Stomach (tissue), 4 donors: ENCODE measurements at regions not wholly inside any gene's neighbourhood (a gene's known extent, or its start where the extent isn't known, plus 50 kb on each side); places are given as distances from the start of the nearest gene placed in this dataset.

ENCODE experiments used
- CTCF ChIP-seq, 7 experiments: fragments of 450-650 bp in 4 of 7; fragments of 200-600 bp in 3 of 7; sonication (generic) in 3 of 7; IDR thresholded peaks; one replicate each; pipeline ENCODE4 v1.5.1; 2016 to 2019; ENCODE audit warnings: antibody characterized with exemption in 7 of 7, control low read depth in 2 of 7, mild to moderate bottlenecking in 1 of 7
- EP300 ChIP-seq: sonication (generic); formaldehyde crosslinking; IDR thresholded peaks from one replicate; pipeline ENCODE4 v1.6.1; 2017; ENCODE audit warnings: antibody characterized with exemption
- POLR2A ChIP-seq, 4 donors: fragments of 450-650 bp; IDR thresholded peaks; one replicate each; pipeline ENCODE4 v1.6.1; 2016; ENCODE audit warnings: antibody characterized with exemption in 4 of 4, control low read depth in 2 of 4, mild to moderate bottlenecking in 1 of 4, moderate library complexity in 1 of 4
- POLR2AphosphoS5 ChIP-seq, 3 donors: sonication (generic); formaldehyde crosslinking; IDR thresholded peaks; one replicate each; pipeline ENCODE4 v1.6.1; 2016; ENCODE audit warnings: antibody characterized with exemption in 3 of 3

- TF ChIP-seq CTCF (IDR thresholded peaks at IDR 0.05) (no peak), POLR2A (IDR thresholded peaks at IDR 0.05) (no peak), EP300 (no peak), POLR2AphosphoS5 (IDR thresholded peaks at IDR 0.05) (no peak)
These were observed 84.9 kb upstream of the BCOR start for GRCh38 chrX:40182615-40183014.
